Lower leg skin (tissue), 4 donors: ENCODE measurements at regions not wholly inside any gene's neighbourhood (a gene's known extent, or its start where the extent isn't known, plus 50 kb on each side); places are given as distances from the start of the nearest gene placed in this dataset.
A peak's percentile ranks its signal among the peaks of the same experiment; 100 is the strongest.

Experiments used
- DNase-seq, 2 donors: peaks; one replicate each; pipeline ENCODE4 v3.0.0-alpha.2; 2019; ENCODE audit warnings: low spot score in 2 of 2
- H3K4me3 ChIP-seq: fragments of 200-600 bp; sonication (generic); 2 replicates; pipeline ENCODE4 v1.5.1; 2017; ENCODE audit warnings: mild to moderate bottlenecking, low read depth; ENCODE audit not compliant: poor library complexity, severe bottlenecking
- CTCF ChIP-seq, 3 donors: fragments of 450-650 bp; IDR thresholded peaks; one replicate each; pipeline ENCODE4 v1.5.1; 2016; ENCODE audit warnings: antibody characterized with exemption in 3 of 3, mild to moderate bottlenecking in 3 of 3, moderate library complexity in 2 of 3
- POLR2A ChIP-seq, 2 donors: fragments of 450-650 bp; IDR thresholded peaks; one replicate each; pipeline ENCODE4 v1.6.1; 2016 to 2017; ENCODE audit warnings: antibody characterized with exemption in 2 of 2, mild to moderate bottlenecking in 1 of 2, moderate library complexity in 1 of 2
- WGBS, 2 donors: methylation state at CpG; one replicate each; pipeline ENCODE4 v1.1.5; 2018; 5-methylcytosine and 5-hydroxymethylcytosine counted together
- intact Hi-C: fragments of 100-400 bp; cut with DNase I; formaldehyde crosslinking; loops from one replicate; pipeline ENCODE4 v1.15.0; 2023; ENCODE audit warnings: low total_unique reads

DNA sequence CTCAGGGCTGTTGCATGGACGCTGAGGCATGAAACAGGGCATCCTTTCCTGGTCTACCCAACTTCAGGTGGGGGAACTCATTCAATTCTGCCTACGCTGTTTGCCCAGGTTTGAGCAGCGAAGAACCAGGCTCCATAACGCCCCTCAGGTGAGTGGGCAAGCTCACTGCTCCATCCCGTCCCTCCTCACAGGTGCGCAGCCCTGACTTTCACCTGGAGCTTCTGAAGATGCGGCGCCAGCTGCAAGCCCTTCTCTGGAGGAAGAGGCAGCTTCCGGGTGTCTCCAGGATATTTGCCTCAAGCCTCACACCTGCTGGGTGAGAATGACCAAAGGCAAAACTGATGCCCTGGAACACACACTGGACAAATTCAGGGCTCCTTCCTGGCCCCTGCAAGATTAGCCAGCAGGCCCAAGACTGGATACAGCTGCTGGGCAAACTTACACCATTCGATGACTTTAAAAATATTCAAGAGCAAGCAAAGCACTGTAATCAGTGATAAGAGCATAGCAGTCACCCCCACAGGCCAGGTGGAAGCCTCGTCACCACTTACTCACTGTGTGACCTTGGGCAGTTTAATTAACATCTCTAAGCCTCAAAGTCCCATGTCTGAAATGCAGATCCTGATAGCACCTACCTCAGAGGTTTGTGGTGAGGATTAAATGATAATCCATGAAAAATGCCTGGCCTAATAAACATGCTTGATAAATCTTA, 97.7 kb downstream of the GYPC start:
- no peak overlapping the region for H3K4me3 ChIP-seq
- WGBS, 2 donors, result 89 to 91% methylated on average over 10 to 11 of the region's 11 CpGs
- intact Hi-C loops, result no loop called here
- TF ChIP-seq CTCF (IDR thresholded peaks at IDR 0.05), result no peak
- no peak for TF ChIP-seq POLR2A (IDR thresholded peaks at IDR 0.05)
- peak in 1 of 2 donors; percentile 65 for DNase-seq

DNA sequence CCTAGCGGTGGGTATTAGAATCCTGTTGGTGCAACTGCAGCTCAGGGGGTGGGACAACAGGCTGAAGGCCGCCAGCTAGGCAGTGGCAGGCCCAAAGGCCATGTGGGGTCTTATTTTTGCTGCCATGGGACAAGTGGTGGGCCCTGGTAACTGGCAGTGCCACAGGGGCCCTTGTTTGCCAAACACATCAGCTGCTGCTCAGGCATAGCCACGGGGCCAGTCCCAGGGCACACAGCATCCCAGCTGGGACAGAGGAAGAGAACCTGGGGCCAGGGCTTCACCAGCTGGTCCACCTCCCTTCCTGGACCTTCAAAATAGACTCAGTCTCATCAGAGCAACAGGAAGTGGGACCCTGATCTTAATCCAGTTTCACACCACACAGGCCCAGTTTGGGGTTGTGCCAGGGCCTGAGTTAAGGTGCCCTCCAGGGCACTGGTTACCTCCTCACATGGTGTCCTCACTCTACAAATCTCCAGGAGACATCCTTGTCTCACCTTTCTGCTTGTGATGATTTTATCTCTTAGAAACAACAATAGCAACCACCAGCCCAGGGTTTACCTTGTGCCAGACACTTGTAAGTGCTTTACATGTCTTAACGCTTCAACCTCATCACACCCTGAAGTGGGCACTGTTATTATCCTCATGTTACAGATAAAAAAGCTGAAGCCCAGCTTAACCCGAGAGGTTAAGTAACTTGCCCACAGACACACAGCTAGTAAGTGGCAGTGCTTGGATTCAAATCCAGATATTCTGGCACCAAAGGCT, 98.5 kb downstream of the GYPC start:
- WGBS, 2 donors, result 79 to 92% methylated on average over 4 to 5 of the region's 5 CpGs
- DNase-seq, result peak in 1 of 2 donors; percentile 57
- H3K4me3 ChIP-seq, result no peak overlapping the region
- intact Hi-C loops, result no loop called here
- no peak for TF ChIP-seq POLR2A (IDR thresholded peaks at IDR 0.05)
- no peak for TF ChIP-seq CTCF (IDR thresholded peaks at IDR 0.05)

GRCh38 chr2:126756125-126756524, 100.2 kb downstream of the GYPC start:
- peak in 1 of 2 donors; percentile 52 for DNase-seq
- no peak overlapping the region for H3K4me3 ChIP-seq
- WGBS, 2 donors, result 83 to 88% methylated on average over 1 of the region's 1 CpG
- no peak for TF ChIP-seq CTCF (IDR thresholded peaks at IDR 0.05)
- no peak for TF ChIP-seq POLR2A (IDR thresholded peaks at IDR 0.05)
- intact Hi-C loops, result no loop called here

GRCh38 chr2:126761256-126761980, 105.5 kb downstream of the GYPC start:
- no peak overlapping the region for H3K4me3 ChIP-seq
- TF ChIP-seq CTCF (IDR thresholded peaks at IDR 0.05) (no peak), POLR2A (IDR thresholded peaks at IDR 0.05) (no peak)
- intact Hi-C loops, result no loop called here
- 68 to 72% methylated on average over 6 of the region's 6 CpGs for WGBS, 2 donors
- no peak for DNase-seq

DNA sequence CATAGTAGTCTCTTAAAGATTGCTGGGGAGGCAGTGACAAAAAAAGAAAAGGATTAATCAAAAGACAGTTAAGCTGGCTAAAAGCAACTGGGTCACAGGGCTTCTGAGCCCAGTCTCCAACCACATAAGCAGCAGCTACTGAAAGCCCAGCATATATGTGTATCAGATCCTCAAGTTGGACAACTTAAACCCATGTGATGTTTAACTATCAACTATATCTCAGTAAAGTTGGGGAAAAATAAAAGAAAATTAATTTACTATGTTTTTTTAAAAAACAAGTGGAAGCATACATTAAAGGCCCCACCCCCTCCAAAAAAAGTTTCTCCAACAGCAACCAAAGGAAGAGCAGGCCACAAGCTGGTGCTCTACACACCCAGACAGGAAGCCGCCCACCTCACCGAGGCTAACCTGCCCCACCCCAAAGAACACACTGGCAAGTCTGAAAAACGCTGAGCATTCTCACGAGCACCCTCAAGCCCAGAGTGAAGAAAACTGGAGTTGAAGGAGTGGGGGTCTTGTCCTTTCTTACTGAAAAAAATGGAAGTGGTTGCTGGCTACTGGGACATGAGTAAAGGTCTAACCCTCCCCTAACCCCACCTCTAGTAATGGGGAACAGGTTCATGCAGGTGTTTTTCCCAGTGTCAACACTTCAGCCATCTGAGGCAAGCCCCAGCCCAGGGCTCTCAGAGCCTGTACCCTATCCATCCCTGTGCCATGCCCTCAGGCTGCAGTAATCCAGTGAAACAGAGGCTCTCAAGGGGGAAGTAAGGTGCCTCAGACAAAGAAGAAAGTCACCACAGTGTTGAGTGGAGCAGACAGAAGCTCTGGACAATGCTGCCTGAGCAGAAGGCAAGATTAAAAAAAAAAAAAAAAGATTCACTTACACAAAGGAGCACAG, 106.3 kb downstream of the GYPC start:
- WGBS, 2 donors, result 64 to 70% methylated on average over 4 of the region's 4 CpGs
- no peak for DNase-seq
- intact Hi-C loops, result no loop called here
- TF ChIP-seq POLR2A (IDR thresholded peaks at IDR 0.05) (no peak), CTCF (IDR thresholded peaks at IDR 0.05) (no peak)
- no peak overlapping the region for H3K4me3 ChIP-seq
